Activated CD8-positive, alpha-beta memory T cell treated with anti-CD3 and anti-CD28 coated beads, Interleukin-2, amount 50 U/mL, for 1 hour (primary cell): ENCODE measurements at regions not wholly inside any gene's neighbourhood (a gene's known extent, or its start where the extent isn't known, plus 50 kb on each side); places are given as distances from the start of the nearest gene placed in this dataset.

Experiments used
- DNase-seq: peaks from one replicate; pipeline ENCODE4 v3.0.0-alpha.2; 2020; ENCODE audit errors: extremely low read depth

- DNase-seq: no peak
Measured at GRCh38 chr4:128528793-128529553, 241.4 kb upstream of the PGRMC2 start.

GRCh38 chr4:128527946-128528576 lies 240.4 kb upstream of the PGRMC2 start:
- no peak for DNase-seq

GRCh38 chr4:128527351-128527750 lies 239.7 kb upstream of the PGRMC2 start:
- no peak for DNase-seq

GRCh38 chr4:128525992-128526630 lies 238.5 kb upstream of the PGRMC2 start:
- DNase-seq: no peak

- no peak for DNase-seq
Measured at GRCh38 chr4:128525387-128525786, 237.8 kb upstream of the PGRMC2 start.

GRCh38 chr4:128524311-128524710 lies 236.7 kb upstream of the PGRMC2 start:
- DNase-seq: no peak

- no peak for DNase-seq
Measured at GRCh38 chr4:128521648-128522111, 234.1 kb upstream of the PGRMC2 start.

GRCh38 chr4:128521156-128521555 lies 233.5 kb upstream of the PGRMC2 start:
- no peak for DNase-seq

- no peak for DNase-seq
Measured at GRCh38 chr4:128519163-128519830, 231.7 kb upstream of the PGRMC2 start.

- no peak for DNase-seq
Measured at GRCh38 chr4:128517739-128518510, 230.3 kb upstream of the PGRMC2 start.

GRCh38 chr4:128517096-128517738 lies 229.6 kb upstream of the PGRMC2 start:
- no peak for DNase-seq

GRCh38 chr4:128516301-128516969 lies 228.8 kb upstream of the PGRMC2 start:
- DNase-seq: no peak

- no peak for DNase-seq
Measured at GRCh38 chr4:128513664-128514484, 226.3 kb upstream of the PGRMC2 start.

- DNase-seq: no peak
Measured at GRCh38 chr4:128512767-128513322, 225.2 kb upstream of the PGRMC2 start.

GRCh38 chr4:128512161-128512560 lies 224.5 kb upstream of the PGRMC2 start:
- DNase-seq: no peak

- DNase-seq: no peak
Measured at GRCh38 chr4:128510850-128511249, 223.2 kb upstream of the PGRMC2 start.

GRCh38 chr4:128502818-128503527 lies 215.4 kb upstream of the PGRMC2 start:
- no peak for DNase-seq

- DNase-seq: no peak
Measured at GRCh38 chr4:128501239-128501638, 213.6 kb upstream of the PGRMC2 start.
